NB4 (cell line): ENCODE measurements at regions not wholly inside any gene's neighbourhood (a gene's known extent, or its start where the extent isn't known, plus 50 kb on each side); places are given as distances from the start of the nearest gene placed in this dataset.

ENCODE experiments used
- DNase-seq: peaks from one replicate; pipeline ENCODE4 v3.0.0; 2010; ENCODE audit warnings: low read depth
- H3K4me3 ChIP-seq: one replicate; pipeline ENCODE4 v1.5.1; 2011; ENCODE audit warnings: mild to moderate bottlenecking, low read depth, low read length, moderate library complexity
- CTCF ChIP-seq: IDR thresholded peaks from one replicate; pipeline ENCODE4 v1.5.1; 2012; ENCODE audit warnings: low read depth, low read length
- MYC ChIP-seq: IDR thresholded peaks from 2 replicates; pipeline ENCODE4 v1.6.1; 2011; ENCODE audit warnings: low read depth, low read length
- POLR2A ChIP-seq: IDR thresholded peaks from 2 replicates; pipeline ENCODE4 v1.6.1; 2011; ENCODE audit warnings: mild to moderate bottlenecking; ENCODE audit not compliant: insufficient read length; ENCODE audit errors: extremely low read depth
- TF ChIP-seq, protein P1 (sequence below): IDR thresholded peaks from 2 replicates; pipeline ENCODE4 v1.6.1; 2011; ENCODE audit warnings: low read depth, low read length

DNA sequence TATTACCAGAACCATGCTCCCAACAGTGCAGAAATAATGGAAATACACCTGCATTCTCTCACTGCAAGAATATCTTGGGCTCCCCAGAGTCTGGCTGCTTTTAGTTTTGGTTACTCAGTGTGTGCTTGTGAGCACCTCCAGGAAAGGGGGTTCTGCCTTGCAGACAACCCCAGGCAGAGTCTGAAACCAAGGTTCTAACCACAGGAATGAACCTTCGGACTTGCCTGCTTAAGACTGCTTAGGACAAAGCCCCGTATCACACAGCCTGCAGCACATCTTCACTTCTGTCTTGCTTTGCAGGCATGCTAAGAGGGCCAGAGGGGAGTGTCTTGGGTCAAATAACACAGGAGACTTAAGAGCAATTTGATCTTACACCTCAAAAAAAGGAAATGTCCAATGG is 94.8 kb upstream of the SPATA31C2 start:
- TF ChIP-seq, protein P1, sequence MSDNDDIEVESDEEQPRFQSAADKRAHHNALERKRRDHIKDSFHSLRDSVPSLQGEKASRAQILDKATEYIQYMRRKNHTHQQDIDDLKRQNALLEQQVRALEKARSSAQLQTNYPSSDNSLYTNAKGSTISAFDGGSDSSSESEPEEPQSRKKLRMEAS = no peak
- TF ChIP-seq CTCF = no peak
- TF ChIP-seq POLR2A = no peak
- TF ChIP-seq MYC = no peak
- DNase-seq = no peak

DNA sequence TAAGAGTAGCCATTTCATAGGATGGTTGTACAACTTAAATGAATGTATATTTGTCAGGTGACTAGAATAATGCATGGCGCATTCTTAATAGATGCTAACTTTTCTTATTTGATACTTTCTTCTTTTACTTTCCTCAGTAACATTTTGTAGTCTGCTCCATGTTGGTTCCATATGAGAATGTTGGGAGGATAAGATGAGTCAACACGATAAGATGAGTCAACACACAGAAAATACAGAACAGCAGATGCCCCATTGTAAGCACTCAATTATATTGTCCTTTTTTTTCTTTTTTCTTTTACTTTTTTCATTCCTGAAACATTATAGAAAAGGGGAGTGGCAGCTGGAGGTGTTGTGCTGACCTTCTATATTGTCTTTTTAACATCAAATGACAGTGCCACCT is 92.3 kb upstream of the SPATA31C2 start:
- no peak for DNase-seq
- TF ChIP-seq, protein P1 = no peak
- TF ChIP-seq MYC (no peak), CTCF (no peak)
- H3K4me3 ChIP-seq = no peak overlapping the region

More for the DNA sequence above, 94.8 kb upstream of the SPATA31C2 start:
- no peak overlapping the region for H3K4me3 ChIP-seq

- no peak for DNase-seq
- no peak for TF ChIP-seq MYC
- no peak for TF ChIP-seq CTCF
- TF ChIP-seq, protein P1 = no peak
- no peak for TF ChIP-seq POLR2A
- H3K4me3 ChIP-seq = no peak overlapping the region
Measured at GRCh38 chr9:88229434-88229833, 91.2 kb upstream of the SPATA31C2 start.

GRCh38 chr9:88224938-88225337 is 86.7 kb upstream of the SPATA31C2 start:
- H3K4me3 ChIP-seq = no peak overlapping the region

GRCh38 chr9:88221105-88221504 is 82.8 kb upstream of the SPATA31C2 start:
- no peak overlapping the region for H3K4me3 ChIP-seq
- TF ChIP-seq POLR2A = no peak
- TF ChIP-seq CTCF = no peak
- no peak for TF ChIP-seq MYC
- TF ChIP-seq, protein P1 = no peak
- DNase-seq = no peak

More at GRCh38 chr9:88224938-88225337, 86.7 kb upstream of the SPATA31C2 start:
- TF ChIP-seq, protein P1 = no peak
- no peak for DNase-seq

DNA sequence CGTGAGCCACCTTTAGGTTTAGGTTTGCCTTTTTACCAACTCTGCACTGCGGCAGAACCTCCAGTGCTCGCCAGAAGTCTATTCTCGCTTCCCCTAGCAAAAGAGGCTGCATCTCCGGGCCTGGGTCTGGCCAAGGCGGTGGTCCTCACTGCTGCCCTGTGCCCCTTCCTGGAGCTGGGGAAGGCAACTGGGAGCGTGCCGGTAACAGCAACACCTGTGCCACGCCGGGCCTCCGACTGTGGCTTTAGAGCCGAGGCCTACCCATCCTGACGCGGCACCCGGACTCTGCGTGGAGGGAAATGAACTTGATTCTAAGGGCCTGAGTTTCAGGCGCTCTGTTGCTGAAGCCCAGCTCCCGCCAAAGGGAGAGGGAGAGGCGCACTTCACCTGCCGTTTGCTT is 82.4 kb upstream of the SPATA31C2 start:
- no peak overlapping the region for H3K4me3 ChIP-seq
- no peak for DNase-seq
- TF ChIP-seq, protein P1 = no peak
- no peak for TF ChIP-seq CTCF
